ENCODE measurements at regions not wholly inside any gene's neighbourhood (a gene's known extent, or its start where the extent isn't known, plus 50 kb on each side); places are given as distances from the start of the nearest gene placed in this dataset.

GRCh38 chr4:62301500-62301899, 1101.4 kb downstream of the ADGRL3 start:
- ATAC-seq: no peak

GRCh38 chr4:62293551-62293950, 1093.4 kb downstream of the ADGRL3 start:
- ATAC-seq: no peak

More at GRCh38 chr4:62301500-62301899, 1101.4 kb downstream of the ADGRL3 start:
- no peak for DNase-seq (ENCODE audit: low spot score)

GRCh38 chr4:62292911-62293310, 1092.8 kb downstream of the ADGRL3 start:
- DNase-seq (ENCODE audit: low spot score) (no peak), ATAC-seq (no peak)

More at GRCh38 chr4:62293551-62293950, 1093.4 kb downstream of the ADGRL3 start:
- no peak for DNase-seq (ENCODE audit: low spot score)

GRCh38 chr4:62288808-62289541, 1088.8 kb downstream of the ADGRL3 start:
- DNase-seq (ENCODE audit: low spot score) (no peak), ATAC-seq (no peak)

- ATAC-seq (no peak), DNase-seq (ENCODE audit: low spot score) (no peak)
These were observed 1084.9 kb downstream of the ADGRL3 start for GRCh38 chr4:62285026-62285425.

- ATAC-seq (no peak), DNase-seq (ENCODE audit: low spot score) (no peak)
These were observed 1079.6 kb downstream of the ADGRL3 start for GRCh38 chr4:62279689-62280088.

GRCh38 chr4:62275470-62275869, 1075.3 kb downstream of the ADGRL3 start:
- no peak for DNase-seq (ENCODE audit: low spot score)
- ATAC-seq: no peak

GRCh38 chr4:62274782-62275181, 1074.7 kb downstream of the ADGRL3 start:
- DNase-seq (ENCODE audit: low spot score) (no peak), ATAC-seq (no peak)

GRCh38 chr4:62271107-62271506, 1071.0 kb downstream of the ADGRL3 start:
- DNase-seq (ENCODE audit: low spot score) (no peak), ATAC-seq (no peak)

- DNase-seq (ENCODE audit: low spot score): no peak
- ATAC-seq: no peak
These were observed 1069.8 kb downstream of the ADGRL3 start for GRCh38 chr4:62269918-62270317.

GRCh38 chr4:62263454-62263853, 1063.3 kb downstream of the ADGRL3 start:
- no peak for ATAC-seq
- no peak for DNase-seq (ENCODE audit: low spot score)

- DNase-seq (ENCODE audit: low spot score) (no peak), ATAC-seq (no peak)
These were observed 1062.5 kb downstream of the ADGRL3 start for GRCh38 chr4:62262676-62263075.

- DNase-seq (ENCODE audit: low spot score) (no peak), ATAC-seq (no peak)
These were observed 1060.1 kb downstream of the ADGRL3 start for GRCh38 chr4:62260254-62260653.

GRCh38 chr4:62256479-62256878, 1056.4 kb downstream of the ADGRL3 start:
- DNase-seq (ENCODE audit: low spot score): no peak
- no peak for ATAC-seq

GRCh38 chr4:62252728-62253127, 1052.6 kb downstream of the ADGRL3 start:
- no peak for DNase-seq (ENCODE audit: low spot score)
- ATAC-seq: no peak

GRCh38 chr4:62250100-62250499, 1050.0 kb downstream of the ADGRL3 start:
- DNase-seq (ENCODE audit: low spot score) (no peak), ATAC-seq (no peak)

- ATAC-seq: no peak
- no peak for DNase-seq (ENCODE audit: low spot score)
These were observed 1043.8 kb downstream of the ADGRL3 start for GRCh38 chr4:62243895-62244294.

GRCh38 chr4:62235911-62236310, 1035.8 kb downstream of the ADGRL3 start:
- ATAC-seq (no peak), DNase-seq (ENCODE audit: low spot score) (no peak)

GRCh38 chr4:62232814-62233213, 1032.7 kb downstream of the ADGRL3 start:
- DNase-seq (ENCODE audit: low spot score) (no peak), ATAC-seq (no peak)

- no peak for DNase-seq (ENCODE audit: low spot score)
- ATAC-seq: no peak
These were observed 1031.9 kb downstream of the ADGRL3 start for GRCh38 chr4:62231994-62232393.

- no peak for ATAC-seq
- no peak for DNase-seq (ENCODE audit: low spot score)
These were observed 1026.0 kb downstream of the ADGRL3 start for GRCh38 chr4:62226082-62226481.

GRCh38 chr4:62222121-62222520, 1022.0 kb downstream of the ADGRL3 start:
- DNase-seq (ENCODE audit: low spot score) (no peak), ATAC-seq (no peak)

GRCh38 chr4:62210486-62210885, 1010.4 kb downstream of the ADGRL3 start:
- ATAC-seq (no peak), DNase-seq (ENCODE audit: low spot score) (no peak)

Data from left lobe of liver (tissue), 2 donors.